ENCODE measurements at regions not wholly inside any gene's neighbourhood (a gene's known extent, or its start where the extent isn't known, plus 50 kb on each side); places are given as distances from the start of the nearest gene placed in this dataset.
"Not testable (repeated sequence)": the region's sequence is repeated elsewhere in the genome, so short reads cannot be mapped to it uniquely, and the experiment has no call there.

DNA sequence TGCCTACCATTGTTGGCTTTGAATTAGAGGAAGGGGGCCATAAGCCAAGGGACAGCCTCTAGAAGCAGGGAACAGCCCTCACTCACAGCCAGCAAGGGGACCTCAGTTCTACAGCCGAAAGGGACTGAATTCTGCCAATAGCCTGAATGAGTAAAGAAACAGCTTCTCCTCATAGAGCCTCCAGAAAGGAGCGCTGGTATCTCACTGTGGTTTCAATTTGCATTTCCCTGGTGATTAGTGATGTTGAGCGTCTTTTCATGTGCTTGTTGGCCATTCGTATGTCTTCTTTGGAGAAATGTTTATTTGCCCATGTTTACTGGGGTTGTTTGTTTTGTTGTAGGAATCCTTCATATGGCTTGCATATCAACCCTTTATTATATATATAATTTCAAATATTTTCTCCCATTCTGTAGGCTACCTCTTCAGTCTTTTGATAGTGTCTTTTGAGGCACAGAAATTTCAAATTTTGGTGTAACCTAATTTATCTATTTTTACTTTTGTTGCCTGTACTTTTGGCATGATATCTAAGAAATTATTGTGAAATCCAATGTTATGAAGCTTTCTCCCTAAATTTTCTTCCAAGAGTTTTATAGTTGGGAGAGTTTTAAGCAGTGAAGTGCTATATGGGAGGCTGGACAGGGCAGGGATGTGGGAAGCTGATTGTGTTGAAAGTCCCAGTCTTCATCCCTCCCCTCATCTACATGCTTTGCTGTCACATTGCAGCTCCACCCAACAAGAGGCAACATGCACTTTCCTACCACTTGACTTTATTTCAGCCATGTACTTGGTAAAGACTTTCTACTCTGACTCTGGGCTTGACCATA, 57.1 kb upstream of the GPCPD1 start:
- Mint-ChIP-seq H3K27me3 (ENCODE audit: low read depth) (peaks cover 5% of the 10 kb centered on the region), H3K4me3 (no peak overlapping the region)

DNA sequence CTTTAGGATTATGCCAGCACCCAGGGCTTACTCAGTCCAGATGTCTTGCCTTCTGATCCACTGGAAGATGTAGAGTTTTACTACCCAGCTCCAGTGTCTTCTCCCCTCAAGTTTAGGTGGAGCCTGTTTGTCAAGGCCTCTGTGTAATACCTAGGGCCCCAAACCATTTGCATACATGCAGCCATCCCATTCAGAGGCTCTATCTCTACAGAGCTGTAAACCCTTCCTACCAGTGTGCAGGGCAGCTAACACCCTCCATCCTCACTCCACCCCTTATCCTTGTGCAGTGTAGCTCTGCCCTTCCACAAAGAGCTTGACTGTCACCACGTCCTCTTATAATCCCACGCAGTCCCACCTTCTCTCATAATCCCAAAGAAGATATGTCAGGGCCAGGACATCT, 54.6 kb upstream of the GPCPD1 start:
- no peak overlapping the region for H3K27ac Mint-ChIP-seq
- no peaks in the 10 kb centered on the region for H3K36me3 Mint-ChIP-seq (ENCODE audit: low read depth)
- peaks cover 5% of the 10 kb centered on the region for H3K27me3 Mint-ChIP-seq (ENCODE audit: low read depth)
- no peaks in the 10 kb centered on the region for H3K9me3 Mint-ChIP-seq
- no peak overlapping the region for H3K4me3 Mint-ChIP-seq
- TF ChIP-seq, protein P1, sequence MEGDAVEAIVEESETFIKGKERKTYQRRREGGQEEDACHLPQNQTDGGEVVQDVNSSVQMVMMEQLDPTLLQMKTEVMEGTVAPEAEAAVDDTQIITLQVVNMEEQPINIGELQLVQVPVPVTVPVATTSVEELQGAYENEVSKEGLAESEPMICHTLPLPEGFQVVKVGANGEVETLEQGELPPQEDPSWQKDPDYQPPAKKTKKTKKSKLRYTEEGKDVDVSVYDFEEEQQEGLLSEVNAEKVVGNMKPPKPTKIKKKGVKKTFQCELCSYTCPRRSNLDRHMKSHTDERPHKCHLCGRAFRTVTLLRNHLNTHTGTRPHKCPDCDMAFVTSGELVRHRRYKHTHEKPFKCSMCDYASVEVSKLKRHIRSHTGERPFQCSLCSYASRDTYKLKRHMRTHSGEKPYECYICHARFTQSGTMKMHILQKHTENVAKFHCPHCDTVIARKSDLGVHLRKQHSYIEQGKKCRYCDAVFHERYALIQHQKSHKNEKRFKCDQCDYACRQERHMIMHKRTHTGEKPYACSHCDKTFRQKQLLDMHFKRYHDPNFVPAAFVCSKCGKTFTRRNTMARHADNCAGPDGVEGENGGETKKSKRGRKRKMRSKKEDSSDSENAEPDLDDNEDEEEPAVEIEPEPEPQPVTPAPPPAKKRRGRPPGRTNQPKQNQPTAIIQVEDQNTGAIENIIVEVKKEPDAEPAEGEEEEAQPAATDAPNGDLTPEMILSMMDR (IDR thresholded peaks at IDR 0.05; ENCODE audit: unreplicated experiment in 3 of 3), result no peak
- H3K4me1 Mint-ChIP-seq, result peaks cover 12% of the 10 kb centered on the region

More for the DNA sequence above, 57.1 kb upstream of the GPCPD1 start:
- Mint-ChIP-seq H3K4me1 (peaks cover 4% of the 10 kb centered on the region), H3K9me3 (no peaks in the 10 kb centered on the region), H3K36me3 (ENCODE audit: low read depth) (no peaks in the 10 kb centered on the region), H3K27ac (no peak overlapping the region)
- TF ChIP-seq, protein P1 (IDR thresholded peaks at IDR 0.05; ENCODE audit: unreplicated experiment in 3 of 3), result no peak

DNA sequence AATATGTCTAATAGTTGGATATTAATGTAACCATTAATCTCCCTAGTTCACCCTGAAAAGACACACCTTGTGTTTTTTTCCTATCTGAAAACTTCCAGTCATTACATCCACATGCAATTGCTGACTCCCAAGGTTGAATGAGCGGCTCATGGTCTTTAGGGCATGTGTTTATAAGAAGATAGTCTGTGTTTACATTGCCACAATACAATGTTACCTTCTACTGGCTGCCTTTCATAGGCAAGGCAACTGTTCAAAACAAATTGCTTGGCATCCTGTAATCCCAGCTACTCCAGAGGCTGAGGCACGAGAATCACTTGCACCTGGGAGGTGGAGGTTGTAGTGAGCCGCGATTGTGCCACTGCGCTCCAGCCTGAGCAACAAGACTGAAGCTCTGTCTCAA, 52.6 kb upstream of the GPCPD1 start:
- H3K27ac Mint-ChIP-seq, result peak overlapping the region in 2 of 3 experiments; percentile 32 to 56
- H3K36me3 Mint-ChIP-seq (ENCODE audit: low read depth), result no peaks in the 10 kb centered on the region
- H3K27me3 Mint-ChIP-seq (ENCODE audit: low read depth), result no peaks in the 10 kb centered on the region
- no peak overlapping the region for H3K4me3 Mint-ChIP-seq
- peaks cover 24% of the 10 kb centered on the region for H3K4me1 Mint-ChIP-seq
- no peaks in the 10 kb centered on the region for H3K9me3 Mint-ChIP-seq
- TF ChIP-seq, protein P1 (IDR thresholded peaks at IDR 0.05; ENCODE audit: unreplicated experiment in 3 of 3), result no peak

DNA sequence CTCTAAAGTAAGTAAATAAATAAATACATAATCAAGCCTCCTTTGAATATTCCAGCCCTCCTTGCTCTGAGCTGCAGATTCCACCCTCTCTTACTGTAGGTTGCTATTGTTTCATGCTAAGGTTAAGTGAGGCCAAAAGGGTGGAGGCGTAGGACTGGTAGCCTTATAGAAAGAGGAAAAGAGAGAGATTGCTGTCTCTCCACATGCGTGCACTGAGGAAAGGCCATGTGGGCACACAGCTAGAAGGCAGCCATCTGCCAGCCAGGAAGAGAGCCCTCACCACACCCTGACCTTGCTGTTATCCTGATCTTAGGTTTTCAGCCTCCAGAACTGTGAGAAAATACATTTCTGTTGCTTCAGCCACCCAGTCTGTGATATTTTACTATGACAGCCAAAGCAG, 52.0 kb upstream of the GPCPD1 start:
- Mint-ChIP-seq H3K9me3 (no peaks in the 10 kb centered on the region), H3K27me3 (ENCODE audit: low read depth) (no peaks in the 10 kb centered on the region), H3K27ac (peak overlapping the region; percentile 15 to 56 (median 32)), H3K4me1 (peaks cover 24% of the 10 kb centered on the region), H3K4me3 (no peak overlapping the region), H3K36me3 (ENCODE audit: low read depth) (no peaks in the 10 kb centered on the region)
- TF ChIP-seq, protein P1 (IDR thresholded peaks at IDR 0.05; ENCODE audit: unreplicated experiment in 3 of 3), result no peak

DNA sequence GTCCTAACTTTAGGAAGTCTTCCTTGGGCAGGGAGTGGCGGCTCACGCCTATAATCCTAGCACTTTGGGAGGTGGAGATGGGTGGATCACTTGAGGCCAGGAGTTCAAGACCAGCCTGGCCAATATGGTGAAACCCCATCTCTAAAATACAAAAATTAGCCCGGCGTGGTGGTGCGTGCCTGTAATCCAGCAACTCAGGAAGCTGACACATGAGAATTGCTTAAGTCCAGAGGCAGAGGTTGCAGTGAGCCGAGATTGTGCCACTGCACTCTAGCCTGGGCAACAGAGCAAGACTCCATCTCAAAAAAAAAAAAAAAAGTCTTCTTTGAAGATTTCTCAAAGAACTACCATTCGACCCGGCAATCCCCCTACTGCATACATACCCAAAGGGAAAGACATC, 50.0 kb upstream of the GPCPD1 start:
- not testable (repeated sequence) for H3K9me3 Mint-ChIP-seq; H3K27me3 Mint-ChIP-seq (ENCODE audit: low read depth); H3K36me3 Mint-ChIP-seq (ENCODE audit: low read depth); H3K4me3 Mint-ChIP-seq
- Mint-ChIP-seq H3K27ac (peak overlapping the region; percentile 11 to 99 (median 60)), H3K4me1 (peaks cover 42% of the 10 kb centered on the region)

Data from nephron (organoid).